ENCODE measurements at regions not wholly inside any gene's neighbourhood (a gene's known extent, or its start where the extent isn't known, plus 50 kb on each side); places are given as distances from the start of the nearest gene placed in this dataset.

DNA sequence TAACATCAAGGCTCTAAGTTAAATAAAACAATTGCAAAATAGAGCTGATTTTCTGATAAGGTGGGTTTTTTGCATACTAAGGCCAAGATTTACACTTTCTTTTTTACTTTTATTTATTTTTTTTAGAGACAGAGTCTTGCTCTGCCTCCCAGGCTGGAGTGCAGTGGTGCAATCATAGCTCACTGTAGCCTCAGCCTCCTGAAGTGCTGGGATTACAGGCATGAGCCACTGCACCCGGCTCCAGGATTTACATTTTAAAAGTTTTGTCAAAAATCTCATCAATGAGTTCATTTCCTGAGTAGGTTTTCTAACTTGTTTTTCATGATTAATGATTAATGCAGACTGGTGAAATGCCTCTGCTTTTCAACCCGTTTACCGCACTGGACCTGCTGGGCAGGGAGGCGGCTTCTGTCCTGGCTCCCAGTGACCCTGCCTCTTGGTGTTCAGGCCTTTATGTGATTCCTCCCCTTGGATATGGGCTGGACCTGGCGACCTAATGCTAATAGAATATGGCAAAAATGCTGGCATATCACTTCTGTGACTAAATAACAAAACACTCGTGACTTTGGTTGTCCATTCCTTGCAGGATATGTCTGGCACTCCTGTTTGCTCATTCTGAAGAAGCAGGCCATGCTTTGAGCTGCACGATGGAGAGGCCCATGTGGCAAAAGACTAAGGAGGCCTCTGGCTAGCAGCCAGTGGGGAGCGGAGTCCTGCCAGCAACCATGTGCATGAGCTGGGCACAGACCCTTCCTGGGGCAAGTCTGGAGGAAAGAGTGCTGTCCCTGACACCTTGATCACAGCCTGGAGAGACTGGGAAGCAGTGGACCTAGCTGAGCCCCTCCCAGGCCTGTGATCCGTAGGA is 72.2 kb upstream of the PTCH1 start:
- no peak overlapping the region for H3K4me2 ChIP-seq (ENCODE audit: low read depth, low read length)
- H3K9me2 ChIP-seq (replicated peaks; ENCODE audit: insufficient read depth, low read length) = no peaks in the 10 kb centered on the region
- no peak overlapping the region for H3K9ac ChIP-seq (ENCODE audit: low read length)
- no peaks in the 10 kb centered on the region for H3K27me3 ChIP-seq (replicated peaks; ENCODE audit: insufficient read depth, low read length)
- H3K4me3 ChIP-seq (ENCODE audit: low read length) = no peak overlapping the region
- no peaks in the 10 kb centered on the region for H3K9me3 ChIP-seq (replicated peaks; ENCODE audit: insufficient read depth, low read length)
- no peaks in the 10 kb centered on the region for H3K36me3 ChIP-seq (replicated peaks; ENCODE audit: insufficient read depth, low read length)
- H3F3A ChIP-seq (ENCODE audit: insufficient read depth, low read length) = no peaks in the 10 kb centered on the region
- H4K20me1 ChIP-seq (ENCODE audit: insufficient read depth, low read length) = no peaks in the 10 kb centered on the region
- DNase-seq = no peak
- no peak overlapping the region for H2AFZ ChIP-seq (ENCODE audit: low read length)
- no peak for TF ChIP-seq EZH2phosphoT487 (IDR thresholded peaks at IDR 0.05; ENCODE audit: low read length)
- TF ChIP-seq, protein P1, sequence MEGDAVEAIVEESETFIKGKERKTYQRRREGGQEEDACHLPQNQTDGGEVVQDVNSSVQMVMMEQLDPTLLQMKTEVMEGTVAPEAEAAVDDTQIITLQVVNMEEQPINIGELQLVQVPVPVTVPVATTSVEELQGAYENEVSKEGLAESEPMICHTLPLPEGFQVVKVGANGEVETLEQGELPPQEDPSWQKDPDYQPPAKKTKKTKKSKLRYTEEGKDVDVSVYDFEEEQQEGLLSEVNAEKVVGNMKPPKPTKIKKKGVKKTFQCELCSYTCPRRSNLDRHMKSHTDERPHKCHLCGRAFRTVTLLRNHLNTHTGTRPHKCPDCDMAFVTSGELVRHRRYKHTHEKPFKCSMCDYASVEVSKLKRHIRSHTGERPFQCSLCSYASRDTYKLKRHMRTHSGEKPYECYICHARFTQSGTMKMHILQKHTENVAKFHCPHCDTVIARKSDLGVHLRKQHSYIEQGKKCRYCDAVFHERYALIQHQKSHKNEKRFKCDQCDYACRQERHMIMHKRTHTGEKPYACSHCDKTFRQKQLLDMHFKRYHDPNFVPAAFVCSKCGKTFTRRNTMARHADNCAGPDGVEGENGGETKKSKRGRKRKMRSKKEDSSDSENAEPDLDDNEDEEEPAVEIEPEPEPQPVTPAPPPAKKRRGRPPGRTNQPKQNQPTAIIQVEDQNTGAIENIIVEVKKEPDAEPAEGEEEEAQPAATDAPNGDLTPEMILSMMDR (IDR thresholded peaks at IDR 0.05; ENCODE audit: low read length) = no peak
- no peak for TF ChIP-seq EZH2 (optimal IDR thresholded peaks at IDR 0.05; ENCODE audit: low read depth, low read length)
- H3K4me1 ChIP-seq (ENCODE audit: low read length) = no peaks in the 10 kb centered on the region
- no peaks in the 10 kb centered on the region for H3K79me2 ChIP-seq (ENCODE audit: low read length)
- no peak overlapping the region for H3K27ac ChIP-seq (ENCODE audit: low read length)

DNA sequence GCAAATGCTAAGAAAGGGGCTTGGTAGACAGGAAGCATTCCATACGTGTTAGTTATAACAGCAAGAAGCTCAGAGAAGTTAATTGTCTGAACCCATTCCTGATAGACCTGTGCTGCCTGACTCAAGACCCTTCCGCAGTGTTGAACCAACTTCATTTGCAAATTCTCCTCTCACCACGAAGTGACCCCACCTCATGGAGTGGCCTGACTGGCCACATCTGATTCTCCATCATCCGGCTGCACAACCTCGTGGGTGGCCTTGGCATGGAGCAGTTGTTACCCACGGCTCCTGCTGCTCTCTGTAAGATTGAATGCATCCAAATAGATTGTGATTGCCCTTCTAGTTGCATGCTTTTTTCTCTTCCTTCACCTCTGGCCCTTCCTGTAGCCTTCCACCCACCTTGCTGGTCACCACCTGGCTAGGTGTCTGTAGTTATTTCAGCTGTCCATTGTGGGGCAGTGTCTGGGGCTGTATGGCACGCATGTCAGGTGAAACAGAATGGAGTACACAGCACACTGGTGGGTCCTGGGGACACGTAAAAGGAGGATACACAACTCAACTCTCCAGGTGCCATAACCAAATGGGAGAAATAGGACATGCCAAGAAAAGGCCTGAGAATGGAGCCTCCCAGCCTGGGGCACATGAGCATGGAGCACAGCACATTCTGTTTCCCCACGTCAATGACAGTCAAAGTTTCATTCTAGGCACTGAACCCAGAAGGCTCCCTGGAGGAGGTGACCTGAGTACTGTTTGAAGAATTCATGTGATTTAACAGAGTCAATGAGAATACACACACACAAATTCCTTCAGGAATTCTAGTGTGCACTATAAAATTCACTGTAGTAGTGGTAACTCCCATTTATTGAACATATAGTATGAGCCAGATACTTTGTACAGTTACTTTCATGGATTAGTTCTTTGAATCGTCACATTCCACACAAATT is 70.5 kb upstream of the PTCH1 start:
- Histone ChIP-seq H3K9ac (ENCODE audit: low read length) (no peak overlapping the region), H4K20me1 (ENCODE audit: insufficient read depth, low read length) (no peaks in the 10 kb centered on the region), H3K79me2 (ENCODE audit: low read length) (no peaks in the 10 kb centered on the region), H3K27ac (ENCODE audit: low read length) (no peak overlapping the region), H3K36me3 (replicated peaks; ENCODE audit: insufficient read depth, low read length) (no peaks in the 10 kb centered on the region), H3K9me2 (replicated peaks; ENCODE audit: insufficient read depth, low read length) (no peaks in the 10 kb centered on the region), H3K4me1 (ENCODE audit: low read length) (no peaks in the 10 kb centered on the region), H3K4me3 (ENCODE audit: low read length) (no peak overlapping the region), H2AFZ (ENCODE audit: low read length) (no peak overlapping the region), H3K9me3 (replicated peaks; ENCODE audit: insufficient read depth, low read length) (no peaks in the 10 kb centered on the region), H3K4me2 (ENCODE audit: low read depth, low read length) (no peak overlapping the region), H3K27me3 (replicated peaks; ENCODE audit: insufficient read depth, low read length) (no peaks in the 10 kb centered on the region), H3F3A (ENCODE audit: insufficient read depth, low read length) (no peaks in the 10 kb centered on the region)
- no peak for TF ChIP-seq EZH2 (optimal IDR thresholded peaks at IDR 0.05; ENCODE audit: low read depth, low read length)
- no peak for TF ChIP-seq EZH2phosphoT487 (IDR thresholded peaks at IDR 0.05; ENCODE audit: low read length)
- TF ChIP-seq, protein P1 (IDR thresholded peaks at IDR 0.05; ENCODE audit: low read length) = no peak
- DNase-seq = no peak

DNA sequence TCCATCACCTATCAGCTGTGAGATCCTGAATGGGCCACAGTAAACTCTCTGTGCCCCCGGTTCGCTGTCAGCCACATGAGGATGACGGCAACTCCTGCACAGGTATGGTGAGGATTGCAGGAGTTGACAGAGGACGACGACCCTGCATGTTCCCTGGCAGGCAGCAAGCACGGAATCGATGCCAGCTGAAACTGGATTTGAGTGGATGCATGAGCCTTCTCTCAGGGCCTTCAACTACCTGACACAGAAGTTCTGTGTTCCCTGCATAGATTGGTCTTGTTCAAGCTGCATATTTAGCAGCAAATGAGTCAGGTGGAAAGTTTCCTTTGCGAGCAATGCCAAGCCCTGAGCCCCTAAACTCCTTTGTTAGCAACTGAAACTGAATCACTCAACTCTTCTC is 69.6 kb upstream of the PTCH1 start:
- no peaks in the 10 kb centered on the region for H3K9me3 ChIP-seq (replicated peaks; ENCODE audit: insufficient read depth, low read length)
- H4K20me1 ChIP-seq (ENCODE audit: insufficient read depth, low read length) = no peaks in the 10 kb centered on the region
- no peak overlapping the region for H3K4me2 ChIP-seq (ENCODE audit: low read depth, low read length)
- no peak overlapping the region for H3K27ac ChIP-seq (ENCODE audit: low read length)
- no peak overlapping the region for H2AFZ ChIP-seq (ENCODE audit: low read length)
- no peaks in the 10 kb centered on the region for H3K36me3 ChIP-seq (replicated peaks; ENCODE audit: insufficient read depth, low read length)
- H3K9me2 ChIP-seq (replicated peaks; ENCODE audit: insufficient read depth, low read length) = no peaks in the 10 kb centered on the region
- TF ChIP-seq EZH2 (optimal IDR thresholded peaks at IDR 0.05; ENCODE audit: low read depth, low read length) (no peak), EZH2phosphoT487 (IDR thresholded peaks at IDR 0.05; ENCODE audit: low read length) (no peak)
- TF ChIP-seq, protein P1 (IDR thresholded peaks at IDR 0.05; ENCODE audit: low read length) = no peak
- H3K79me2 ChIP-seq (ENCODE audit: low read length) = no peaks in the 10 kb centered on the region
- no peaks in the 10 kb centered on the region for H3K4me1 ChIP-seq (ENCODE audit: low read length)
- no peak for DNase-seq
- H3K27me3 ChIP-seq (replicated peaks; ENCODE audit: insufficient read depth, low read length) = no peaks in the 10 kb centered on the region
- no peak overlapping the region for H3K4me3 ChIP-seq (ENCODE audit: low read length)
- no peak overlapping the region for H3K9ac ChIP-seq (ENCODE audit: low read length)
- no peaks in the 10 kb centered on the region for H3F3A ChIP-seq (ENCODE audit: insufficient read depth, low read length)

Data from MM.1S (cell line).